Fibroblast of gingiva (primary cell): ENCODE measurements at regions not wholly inside any gene's neighbourhood (a gene's known extent, or its start where the extent isn't known, plus 50 kb on each side); places are given as distances from the start of the nearest gene placed in this dataset.
"Not testable (repeated sequence)": the region's sequence is repeated elsewhere in the genome, so short reads cannot be mapped to it uniquely, and the experiment has no call there.

ENCODE experiments used
- DNase-seq: peaks from one replicate; pipeline ENCODE4 v3.0.0-alpha.2; 2011; ENCODE audit warnings: low read depth

DNA sequence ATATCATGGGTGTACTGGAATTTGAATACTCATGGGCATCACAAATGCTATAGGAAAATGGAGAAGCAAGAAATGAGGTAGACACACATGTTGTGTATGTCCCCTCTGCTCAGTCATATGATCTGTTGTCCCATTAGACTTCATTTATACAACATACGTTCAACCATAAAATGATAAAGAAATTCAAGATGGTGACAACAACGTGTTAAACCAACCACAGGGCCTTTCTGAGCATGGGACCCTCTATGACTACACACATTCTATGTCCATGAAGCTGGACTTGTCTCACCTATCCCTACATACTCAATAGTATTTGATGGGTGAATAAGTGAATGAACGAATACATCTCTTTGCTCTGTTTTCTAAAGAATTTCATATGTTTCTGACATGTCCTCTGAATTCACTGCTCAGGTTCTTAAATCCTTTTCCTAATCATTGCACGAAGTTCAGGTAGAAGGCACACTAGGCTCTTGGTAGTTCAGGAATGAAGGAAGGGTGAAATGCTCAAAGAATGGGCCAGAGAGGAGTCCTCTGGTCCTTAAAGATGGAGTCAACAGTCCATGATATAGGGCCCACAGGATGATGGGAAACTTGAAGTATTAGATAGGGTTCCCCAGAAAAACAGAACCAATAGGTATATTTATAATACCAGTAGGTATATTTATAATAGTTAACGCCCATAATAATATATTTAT lies 105.7 kb upstream of the PPM1H start:
- DNase-seq, result no peak

DNA sequence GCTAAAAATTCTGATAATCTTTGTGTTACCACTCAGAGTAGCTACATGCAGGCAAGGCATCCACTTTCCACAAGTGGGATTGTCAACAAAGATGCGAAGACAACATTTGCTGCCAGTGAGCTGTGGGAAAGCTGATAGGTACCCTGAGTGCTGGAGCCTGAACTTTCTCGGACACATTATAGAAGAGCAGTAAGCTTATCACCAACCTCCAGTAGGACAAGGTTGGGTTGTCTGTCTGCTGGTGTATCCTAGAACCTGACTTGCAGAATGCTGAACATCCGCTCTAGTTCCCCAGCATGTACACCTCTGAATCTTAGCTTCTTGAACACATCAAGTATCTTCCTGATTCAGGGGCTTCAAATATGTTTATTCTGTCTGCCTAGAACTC lies 103.8 kb upstream of the PPM1H start:
- DNase-seq, result no peak

DNA sequence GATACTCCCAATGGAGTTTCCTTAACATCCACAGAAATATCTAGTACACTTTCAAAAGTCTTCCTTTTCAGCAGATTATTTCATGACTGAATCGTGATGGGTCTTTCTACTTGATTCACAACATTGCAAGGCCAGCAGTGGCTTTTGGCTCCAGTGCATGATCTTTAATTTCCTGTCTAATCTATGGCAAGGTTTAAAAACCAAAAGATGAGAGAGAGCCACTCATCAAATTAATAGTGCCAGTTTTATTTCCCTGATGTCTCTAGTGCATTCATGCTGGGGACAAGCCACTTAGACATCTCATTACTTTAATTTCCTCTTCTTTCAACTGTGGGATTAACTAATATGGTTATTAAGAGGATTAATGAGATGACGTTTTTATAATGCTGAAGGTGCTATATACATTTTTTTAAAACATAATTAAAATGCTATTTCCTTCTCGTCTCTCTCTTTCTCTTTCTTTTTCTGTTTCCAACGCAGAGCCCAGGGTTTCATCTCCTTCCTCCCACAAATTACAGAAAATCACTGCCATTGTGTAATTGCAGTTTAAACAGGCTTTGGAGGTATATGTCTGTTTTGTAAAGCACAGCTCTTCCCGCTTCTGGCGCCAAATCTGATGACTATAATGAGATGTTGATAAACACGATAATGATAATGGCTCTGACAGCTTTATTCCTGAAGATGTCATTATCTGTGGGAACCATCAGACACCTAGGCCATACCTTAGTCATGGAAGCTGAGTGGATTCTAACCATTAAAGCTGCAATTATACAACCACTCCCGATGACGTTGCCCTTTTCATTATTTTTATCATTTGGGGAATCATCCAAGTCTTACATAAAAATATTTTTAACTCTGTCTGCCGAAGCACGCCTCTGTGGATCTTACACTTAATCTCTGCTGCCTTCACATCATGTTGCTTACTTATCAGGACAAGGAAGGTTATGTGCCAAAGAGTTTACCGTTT lies 103.1 kb upstream of the PPM1H start:
- DNase-seq, result no peak

DNA sequence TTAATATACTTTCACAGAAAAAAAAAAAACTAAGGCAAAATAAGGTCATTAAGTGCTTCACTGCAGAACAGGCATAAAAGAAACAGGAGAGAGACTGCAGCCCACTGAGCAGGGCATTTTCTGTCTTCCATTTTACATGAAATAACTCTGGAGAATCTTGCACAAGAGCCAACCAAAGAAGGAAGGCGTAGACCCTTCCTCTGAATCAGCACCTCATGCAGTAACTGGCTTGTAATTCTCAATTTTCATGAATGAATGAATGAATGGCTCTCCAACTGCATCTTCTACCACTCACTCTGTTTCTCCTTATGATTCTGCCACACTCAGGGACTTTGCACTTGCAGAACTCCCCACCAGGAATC lies 102.0 kb upstream of the PPM1H start:
- DNase-seq, result no peak

DNA sequence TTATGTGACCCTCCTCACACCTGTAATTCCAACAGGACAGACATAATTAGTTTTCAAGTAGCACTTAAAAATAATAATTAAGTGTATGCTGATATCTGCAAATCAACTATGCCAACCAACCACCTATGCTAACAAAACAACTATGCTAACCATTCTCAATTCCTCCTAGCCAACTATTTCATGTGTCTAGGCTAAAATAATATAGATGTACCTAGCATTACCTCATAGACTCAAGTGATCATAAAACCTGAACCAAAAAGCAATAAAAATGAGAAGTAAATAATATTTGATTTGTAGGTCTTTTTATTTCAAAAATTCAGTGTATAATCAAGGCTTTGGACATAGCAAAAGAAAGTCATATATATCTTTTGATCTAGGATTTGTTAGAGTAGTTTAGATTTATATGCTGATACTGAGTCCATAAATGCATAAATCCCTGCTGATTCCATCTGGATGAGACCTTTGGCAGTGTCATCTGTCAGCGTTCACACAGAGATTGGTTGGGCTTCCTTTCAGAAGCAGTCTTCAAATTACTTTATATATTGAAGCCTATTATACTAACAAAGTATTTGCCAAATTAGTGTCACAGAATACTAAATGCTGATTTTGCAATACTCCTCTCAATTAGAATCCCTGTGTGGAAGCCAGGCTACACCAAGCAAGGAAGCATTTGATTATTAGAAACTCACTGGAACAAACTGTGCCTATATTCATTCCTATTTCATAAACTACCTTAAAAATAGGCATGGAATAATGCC lies 101.4 kb upstream of the PPM1H start:
- DNase-seq, result no peak

DNA sequence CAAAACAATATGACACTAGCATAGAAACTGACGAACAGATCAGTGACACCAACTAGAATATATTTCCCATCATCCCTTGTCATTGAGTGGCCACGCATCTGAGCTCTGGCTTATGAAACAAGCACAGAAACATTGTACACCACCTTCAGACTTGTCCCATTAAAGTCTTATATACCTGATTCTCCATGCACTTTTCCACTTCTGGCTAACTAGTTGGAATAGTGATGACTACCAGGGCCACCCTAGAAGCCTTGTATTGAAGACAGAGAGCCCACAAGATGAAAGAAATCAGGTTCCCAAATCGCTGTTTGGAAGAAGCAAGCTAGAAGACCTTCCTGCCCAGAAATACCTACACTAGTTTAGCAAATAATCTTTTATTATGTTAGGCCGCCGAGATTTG lies 99.7 kb upstream of the PPM1H start:
- DNase-seq, result no peak

DNA sequence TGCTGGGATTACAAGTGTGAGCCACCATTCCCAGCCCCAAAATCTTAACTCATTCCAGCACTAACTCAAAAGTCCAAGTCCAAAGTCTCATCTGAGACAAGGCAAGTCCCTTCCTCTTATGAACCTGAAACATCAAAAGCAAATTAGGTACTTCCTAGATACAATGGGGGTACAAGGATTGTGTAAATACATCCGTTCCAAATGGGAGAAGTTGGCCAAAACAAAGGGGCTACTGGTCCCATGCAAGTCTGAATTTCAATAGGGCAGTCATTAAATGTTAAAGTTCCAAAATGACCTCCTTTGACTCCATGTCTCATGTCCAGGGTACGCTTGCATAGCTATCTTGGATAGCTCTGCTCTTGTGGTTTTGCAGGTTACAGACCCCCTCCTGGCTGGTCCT lies 94.7 kb upstream of the PPM1H start:
- no peak for DNase-seq

DNA sequence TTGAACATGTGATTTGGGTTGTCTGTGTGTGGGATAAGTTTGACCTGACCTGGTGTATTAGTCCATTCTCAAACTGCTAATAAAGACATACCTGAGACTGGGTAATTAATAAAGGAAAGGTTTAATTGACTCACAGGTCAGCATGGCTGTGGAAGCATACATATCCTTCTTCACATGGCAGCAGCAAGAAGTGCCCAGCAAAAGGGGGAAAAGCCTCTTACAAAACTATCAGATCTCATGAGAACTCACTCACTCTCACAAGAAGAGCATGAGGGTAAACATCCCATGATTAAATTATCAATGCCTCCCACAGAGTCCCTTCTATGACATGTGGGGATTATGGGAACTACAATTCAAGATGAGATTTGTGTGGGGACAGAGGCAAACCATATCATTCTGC lies 94.0 kb upstream of the PPM1H start:
- no peak for DNase-seq

DNA sequence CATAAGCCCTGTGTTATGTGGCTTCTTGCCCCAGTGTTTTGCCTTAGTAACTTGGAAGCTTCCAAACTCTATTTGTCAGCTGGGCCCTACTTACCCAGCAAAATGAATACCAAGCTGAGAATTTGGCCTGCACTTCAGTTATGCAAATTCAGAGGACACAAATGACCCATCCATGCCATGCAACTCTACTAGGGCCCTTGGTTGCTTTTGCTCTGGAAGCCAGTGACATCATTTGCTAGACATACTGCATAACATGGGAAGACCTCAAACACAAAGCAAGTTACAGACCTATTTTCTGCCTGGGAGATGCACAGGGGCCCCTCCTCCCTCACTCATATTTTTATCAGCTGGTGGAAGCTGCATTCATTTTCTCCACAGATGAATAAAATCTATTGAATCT lies 90.2 kb upstream of the PPM1H start:
- no peak for DNase-seq

DNA sequence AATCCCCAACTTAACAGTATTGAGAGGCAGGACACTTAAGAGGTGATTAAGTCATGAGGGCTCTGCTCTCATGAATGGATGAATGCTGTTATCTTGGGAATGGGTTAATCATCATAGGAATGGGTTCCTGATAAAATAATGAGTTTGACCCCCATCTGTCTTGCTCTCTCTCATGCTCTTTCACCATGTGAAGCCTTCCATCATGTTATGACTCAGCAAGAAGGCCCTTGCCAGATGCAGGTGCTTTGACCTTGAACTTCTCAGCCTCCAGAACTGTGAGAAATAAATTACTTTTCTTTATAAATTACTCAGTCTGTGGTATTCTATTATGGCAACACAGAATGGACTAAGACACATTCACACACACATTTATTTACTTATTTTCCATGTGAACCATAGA lies 89.0 kb upstream of the PPM1H start:
- DNase-seq, result no peak

DNA sequence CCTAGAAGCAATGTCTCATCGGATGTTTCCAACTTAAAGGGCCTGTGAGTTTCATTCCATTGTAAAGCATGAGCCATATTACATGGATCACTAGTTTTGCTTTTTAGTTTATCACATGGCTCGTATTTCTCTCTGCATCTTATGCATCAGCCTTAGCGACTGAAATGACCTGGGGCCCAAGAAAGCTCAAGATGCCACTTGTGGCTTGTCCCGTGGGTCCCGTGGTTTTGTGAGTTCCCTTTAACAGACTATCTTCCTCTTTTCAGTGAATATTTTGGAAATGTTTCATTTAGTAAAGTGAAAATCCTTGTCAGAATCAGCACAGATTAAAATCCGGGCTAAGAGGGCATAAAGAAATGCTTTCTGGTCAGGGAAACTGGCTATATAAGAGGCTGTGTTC lies 86.2 kb upstream of the PPM1H start:
- DNase-seq, result no peak

DNA sequence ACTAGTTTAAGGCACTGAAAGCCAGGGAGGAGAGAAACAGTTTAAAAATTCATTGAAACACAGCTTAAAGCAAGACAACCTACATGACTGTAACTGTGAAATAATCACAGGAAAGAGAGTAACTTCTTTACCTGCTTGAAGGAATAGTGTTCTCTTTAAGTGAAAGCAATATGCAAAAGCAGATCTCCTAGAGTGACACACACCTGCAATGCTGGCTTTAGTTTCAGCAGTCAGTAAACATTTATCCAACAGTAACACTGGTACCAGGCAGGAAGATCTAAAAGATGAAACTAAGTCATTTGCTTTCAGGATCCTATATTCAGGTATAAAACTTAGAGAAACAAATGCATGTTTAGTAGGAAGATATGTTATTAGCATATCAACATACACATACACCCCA lies 85.3 kb upstream of the PPM1H start:
- DNase-seq, result no peak

DNA sequence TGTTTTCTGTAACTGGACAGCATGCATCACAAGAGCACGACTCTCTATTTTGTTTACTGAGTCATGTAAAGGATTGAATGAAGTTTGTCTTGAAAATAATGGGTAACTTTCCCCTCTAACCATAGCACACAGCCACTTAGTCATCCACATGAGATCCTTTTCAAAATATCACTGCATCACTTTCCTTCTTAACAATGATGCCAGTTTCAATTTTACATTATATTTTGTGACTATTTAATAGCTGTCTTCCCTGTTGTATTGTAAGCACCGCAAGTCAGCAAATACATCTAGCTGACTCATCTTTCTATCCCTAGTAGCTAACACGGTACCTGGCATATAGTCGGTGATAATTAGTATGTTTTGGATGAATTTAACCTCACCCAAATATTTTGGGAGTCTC lies 83.3 kb upstream of the PPM1H start:
- DNase-seq, result no peak

DNA sequence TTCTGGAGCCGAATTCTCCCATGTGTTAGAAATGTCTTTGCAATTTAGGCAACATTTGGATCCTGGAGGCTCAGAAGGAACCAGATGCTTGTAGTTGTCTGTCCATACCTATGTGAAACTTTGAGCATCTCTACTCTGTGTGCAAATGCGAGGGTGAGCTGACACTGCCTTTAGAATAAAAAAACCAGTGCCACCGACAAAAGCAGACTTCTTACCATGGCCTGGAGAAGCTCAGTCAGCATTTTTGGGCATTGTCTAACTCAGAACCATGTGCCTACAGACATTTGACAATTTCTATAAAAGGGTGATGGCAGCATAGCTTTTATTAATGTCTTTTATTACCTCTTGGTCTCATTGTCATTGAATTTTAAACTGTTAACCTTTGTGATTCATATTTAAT lies 78.4 kb upstream of the PPM1H start:
- DNase-seq, result no peak

DNA sequence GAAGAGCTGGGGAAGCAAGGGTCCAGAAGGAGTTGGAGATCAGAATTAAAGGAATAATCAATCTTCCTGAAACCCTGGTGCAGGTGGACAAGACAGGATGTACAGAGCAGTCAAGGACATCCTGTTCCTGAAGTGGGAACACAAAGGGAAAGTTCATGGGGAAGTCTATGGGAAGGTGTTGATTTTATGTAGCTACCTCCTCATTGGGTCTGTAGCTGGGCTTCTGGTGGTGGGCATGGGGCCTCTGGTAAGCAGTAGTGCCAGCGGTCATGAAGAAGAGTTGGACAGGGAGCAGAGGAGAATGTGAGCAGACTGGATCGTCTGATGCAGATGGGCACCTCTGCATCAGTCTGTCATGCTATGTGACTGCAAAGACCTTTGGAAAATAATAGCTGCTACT lies 75.7 kb upstream of the PPM1H start:
- no peak for DNase-seq

DNA sequence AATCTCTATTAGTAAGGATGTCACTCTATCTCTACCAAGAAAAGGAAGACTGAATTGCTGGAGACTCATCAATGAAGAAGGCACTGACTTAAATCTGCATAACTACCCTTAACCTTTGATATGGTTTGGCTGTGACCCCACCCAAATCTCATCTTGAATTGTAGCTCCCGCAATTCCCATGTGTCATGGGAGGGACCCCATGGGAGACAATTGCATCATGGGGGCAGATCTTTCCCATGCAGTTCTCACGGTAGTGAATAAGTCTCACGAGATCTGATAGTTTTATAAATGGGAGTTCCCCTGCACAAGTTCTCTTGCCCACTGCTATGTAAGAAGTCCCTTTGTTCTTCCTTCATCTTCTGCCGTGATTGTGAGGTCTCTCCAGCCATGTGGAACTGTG lies 73.4 kb upstream of the PPM1H start:
- no peak for DNase-seq

DNA sequence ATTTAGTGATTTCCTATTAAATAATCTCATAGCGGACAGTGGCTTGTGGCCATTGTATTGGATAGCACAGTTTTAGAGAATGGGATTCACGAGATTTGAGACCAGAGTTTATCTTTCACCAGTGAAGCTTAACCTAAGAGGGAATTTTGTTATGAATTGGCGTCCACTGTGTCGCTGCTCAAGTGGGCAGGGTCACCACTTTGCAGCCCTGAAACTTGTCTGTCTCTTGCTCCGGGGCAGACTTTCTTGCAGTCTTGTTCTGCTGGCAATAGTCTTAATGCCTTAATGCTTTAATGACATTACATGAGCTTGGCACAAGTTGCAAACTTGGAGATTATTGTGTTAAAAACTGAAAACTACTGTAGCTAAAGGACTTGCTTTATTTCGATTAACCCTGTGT lies 72.8 kb upstream of the PPM1H start:
- no peak for DNase-seq

DNA sequence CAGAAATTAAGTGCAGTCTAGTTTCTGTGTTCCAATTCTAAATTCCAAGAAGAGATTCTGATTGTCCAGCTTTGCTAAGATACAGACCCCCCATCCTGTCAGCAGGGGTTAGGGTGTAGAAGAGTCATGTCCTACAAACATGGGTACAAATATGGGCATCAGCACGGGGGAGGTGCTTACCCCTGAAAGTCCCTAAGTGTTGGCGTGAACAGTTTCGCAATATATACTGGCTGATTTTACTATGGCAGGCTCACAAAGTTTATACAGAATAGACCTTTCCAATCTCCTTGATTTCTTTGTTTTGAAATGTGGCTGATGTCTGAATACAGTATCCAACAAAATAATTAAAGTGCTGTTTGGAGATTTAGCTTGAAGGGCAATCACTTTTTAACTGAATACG lies 71.6 kb upstream of the PPM1H start:
- DNase-seq, result no peak

DNA sequence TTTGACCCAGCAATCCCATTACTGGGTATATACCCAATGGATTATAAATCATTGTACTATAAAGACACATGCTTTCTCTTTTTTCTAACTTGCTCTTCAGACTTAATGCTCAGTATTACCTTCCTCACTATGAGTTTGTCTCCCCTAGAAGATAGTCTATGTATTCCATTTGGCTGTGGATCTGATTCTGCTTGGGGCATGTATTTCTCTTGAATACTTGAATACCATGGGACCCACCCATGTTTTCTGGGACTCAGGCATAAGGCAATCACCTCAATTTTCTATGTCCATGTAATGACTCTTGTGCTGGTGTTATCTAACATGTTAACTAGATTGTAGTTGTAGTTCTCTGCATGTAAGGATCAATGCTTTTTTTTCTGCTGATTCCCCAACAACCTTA lies 70.4 kb upstream of the PPM1H start:
- no peak for DNase-seq

DNA sequence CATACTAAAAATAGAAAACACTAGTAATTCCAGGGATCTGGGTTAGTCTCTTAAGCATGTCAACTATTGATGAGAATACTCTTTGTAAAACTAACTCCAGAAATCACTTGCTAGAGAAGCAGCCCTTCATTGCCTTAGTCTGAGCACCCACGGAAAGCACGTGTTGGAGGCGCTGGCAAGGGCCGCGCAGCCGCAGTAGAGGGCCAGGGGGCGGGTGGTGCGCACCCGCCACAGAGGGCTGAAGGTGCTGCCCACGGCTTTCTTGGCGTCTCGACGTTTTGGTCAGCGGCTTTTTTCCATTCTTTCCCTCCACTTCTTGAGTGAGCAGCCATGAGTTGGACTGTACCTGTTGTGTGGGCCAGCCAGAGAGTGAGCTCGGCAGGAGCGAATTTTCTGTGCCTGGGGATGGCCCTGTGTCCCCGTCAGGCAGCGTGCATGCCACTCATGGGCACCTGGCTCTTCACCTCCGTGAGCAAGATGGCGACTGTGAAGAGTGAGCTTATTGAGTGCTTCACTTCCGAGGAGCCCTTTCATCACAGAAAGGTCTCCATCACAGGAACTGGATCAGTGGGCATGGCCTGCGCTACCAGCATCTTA lies 68.4 kb upstream of the PPM1H start:
- DNase-seq, result no peak

DNA sequence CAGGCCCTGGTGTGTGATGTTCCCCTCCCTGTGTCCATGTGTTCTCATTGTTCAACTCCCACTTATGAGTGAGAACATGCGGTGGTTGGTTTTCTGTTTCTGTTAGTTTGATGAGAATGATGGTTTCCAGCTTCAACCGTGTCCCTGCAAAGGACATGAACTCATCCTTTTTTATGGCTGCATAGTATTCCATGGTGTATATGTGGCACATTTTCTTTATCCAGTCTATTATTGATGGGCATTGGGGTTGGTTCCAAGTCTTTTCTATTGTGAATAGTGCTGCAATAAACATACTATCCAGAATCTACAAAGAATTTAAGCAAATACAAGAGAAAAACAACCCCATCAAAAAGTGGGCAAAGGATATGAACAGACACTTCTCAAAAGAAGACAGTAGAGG lies 67.1 kb upstream of the PPM1H start:
- not testable (repeated sequence) for DNase-seq

DNA sequence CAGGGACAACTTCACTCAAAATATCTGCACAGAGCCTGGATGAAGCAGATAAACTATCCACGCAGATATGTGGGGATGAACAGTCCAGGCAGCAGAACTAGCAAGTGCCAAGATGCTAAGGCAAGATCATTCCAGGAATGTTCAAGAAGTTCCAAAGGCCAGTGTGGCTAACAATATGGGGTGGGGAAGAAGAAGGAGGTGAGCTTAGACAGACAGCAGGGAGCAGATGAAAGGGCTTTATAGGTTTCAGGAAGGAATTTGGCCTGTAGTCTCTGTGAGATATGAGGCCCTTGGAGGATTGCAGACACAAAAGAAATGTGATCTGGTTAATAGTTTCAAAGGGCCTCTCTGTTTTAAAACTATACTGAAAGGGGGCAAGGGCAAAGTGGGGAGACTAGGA lies 63.5 kb upstream of the PPM1H start:
- no peak for DNase-seq

DNA sequence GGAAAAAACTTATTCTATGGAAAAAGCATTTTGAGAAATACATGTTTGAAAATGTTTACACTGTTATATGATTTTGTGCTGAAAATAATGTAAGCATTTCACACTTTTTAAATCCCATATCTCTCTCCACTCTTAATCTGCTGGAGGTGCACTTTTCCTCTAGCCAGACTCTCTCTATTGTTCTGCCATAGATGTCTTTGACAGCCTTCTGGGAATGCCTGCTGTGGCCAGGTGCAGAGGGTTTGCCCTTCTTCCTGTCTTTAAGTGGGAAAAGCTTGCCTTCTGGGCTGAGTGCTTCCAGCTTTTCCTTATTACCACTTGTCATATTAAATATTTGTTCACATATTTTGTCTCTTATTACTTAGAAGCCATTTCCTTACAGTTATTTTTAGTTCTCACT lies 60.1 kb upstream of the PPM1H start:
- DNase-seq, result no peak
